Epithelial cell of proximal tubule (primary cell): ENCODE measurements at regions not wholly inside any gene's neighbourhood (a gene's known extent, or its start where the extent isn't known, plus 50 kb on each side); places are given as distances from the start of the nearest gene placed in this dataset.
"Not testable (repeated sequence)": the region's sequence is repeated elsewhere in the genome, so short reads cannot be mapped to it uniquely, and the experiment has no call there.

Experiments
- DNase-seq: peaks from one replicate; pipeline ENCODE4 v3.0.0-alpha.2; 2011; ENCODE audit warnings: low read depth
- H3K4me3 ChIP-seq: 2 replicates; pipeline ENCODE4 v1.5.1; 2011; ENCODE audit warnings: low read depth, mild to moderate bottlenecking, low read length
- TF ChIP-seq, protein P1 (sequence below): conservative IDR thresholded peaks from 2 replicates; pipeline ENCODE4 v1.5.1; 2012; ENCODE audit warnings: low read depth, mild to moderate bottlenecking, low read length

DNA sequence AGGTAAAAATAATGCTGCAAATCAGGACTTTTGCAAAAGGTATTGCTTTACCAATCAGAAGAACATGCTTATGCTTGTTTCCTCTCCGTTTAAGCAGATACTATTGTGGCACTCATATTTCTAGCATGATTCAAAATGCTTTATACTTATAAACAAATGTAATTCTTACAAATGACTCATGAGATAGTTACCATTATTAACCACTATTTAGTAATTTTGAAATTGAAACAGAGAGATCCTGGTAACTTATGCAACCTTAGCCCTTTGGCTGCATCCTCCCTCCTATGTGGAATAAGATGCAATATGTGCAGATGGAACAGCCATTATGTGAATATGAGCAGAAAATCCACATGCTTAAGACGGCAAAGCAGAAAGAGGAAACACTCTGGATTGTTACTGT, 164.7 kb downstream of the PCDH18 start:
- TF ChIP-seq, protein P1, sequence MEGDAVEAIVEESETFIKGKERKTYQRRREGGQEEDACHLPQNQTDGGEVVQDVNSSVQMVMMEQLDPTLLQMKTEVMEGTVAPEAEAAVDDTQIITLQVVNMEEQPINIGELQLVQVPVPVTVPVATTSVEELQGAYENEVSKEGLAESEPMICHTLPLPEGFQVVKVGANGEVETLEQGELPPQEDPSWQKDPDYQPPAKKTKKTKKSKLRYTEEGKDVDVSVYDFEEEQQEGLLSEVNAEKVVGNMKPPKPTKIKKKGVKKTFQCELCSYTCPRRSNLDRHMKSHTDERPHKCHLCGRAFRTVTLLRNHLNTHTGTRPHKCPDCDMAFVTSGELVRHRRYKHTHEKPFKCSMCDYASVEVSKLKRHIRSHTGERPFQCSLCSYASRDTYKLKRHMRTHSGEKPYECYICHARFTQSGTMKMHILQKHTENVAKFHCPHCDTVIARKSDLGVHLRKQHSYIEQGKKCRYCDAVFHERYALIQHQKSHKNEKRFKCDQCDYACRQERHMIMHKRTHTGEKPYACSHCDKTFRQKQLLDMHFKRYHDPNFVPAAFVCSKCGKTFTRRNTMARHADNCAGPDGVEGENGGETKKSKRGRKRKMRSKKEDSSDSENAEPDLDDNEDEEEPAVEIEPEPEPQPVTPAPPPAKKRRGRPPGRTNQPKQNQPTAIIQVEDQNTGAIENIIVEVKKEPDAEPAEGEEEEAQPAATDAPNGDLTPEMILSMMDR = no peak
- H3K4me3 ChIP-seq = no peak overlapping the region
- no peak for DNase-seq

DNA sequence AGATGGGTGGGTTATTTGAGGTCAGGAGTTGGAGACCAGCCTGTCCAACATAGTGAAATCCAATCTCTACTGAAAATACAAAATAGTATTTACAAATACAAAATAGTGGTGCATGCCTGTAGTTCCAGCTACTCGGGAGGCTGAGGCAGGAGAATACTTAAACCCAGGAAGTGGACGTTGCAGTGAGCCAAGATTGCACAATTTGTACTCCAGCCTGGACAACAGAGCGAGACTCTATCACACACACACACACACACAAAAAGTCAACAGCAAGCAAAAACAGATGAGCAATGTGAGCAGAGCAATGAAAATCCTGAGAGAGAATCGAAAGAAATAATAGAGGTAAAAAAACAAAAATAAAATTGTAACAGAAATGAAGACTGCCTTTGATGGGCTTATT, 168.8 kb downstream of the PCDH18 start:
- no peak overlapping the region for H3K4me3 ChIP-seq
- no peak for DNase-seq
- TF ChIP-seq, protein P1 = no peak

DNA sequence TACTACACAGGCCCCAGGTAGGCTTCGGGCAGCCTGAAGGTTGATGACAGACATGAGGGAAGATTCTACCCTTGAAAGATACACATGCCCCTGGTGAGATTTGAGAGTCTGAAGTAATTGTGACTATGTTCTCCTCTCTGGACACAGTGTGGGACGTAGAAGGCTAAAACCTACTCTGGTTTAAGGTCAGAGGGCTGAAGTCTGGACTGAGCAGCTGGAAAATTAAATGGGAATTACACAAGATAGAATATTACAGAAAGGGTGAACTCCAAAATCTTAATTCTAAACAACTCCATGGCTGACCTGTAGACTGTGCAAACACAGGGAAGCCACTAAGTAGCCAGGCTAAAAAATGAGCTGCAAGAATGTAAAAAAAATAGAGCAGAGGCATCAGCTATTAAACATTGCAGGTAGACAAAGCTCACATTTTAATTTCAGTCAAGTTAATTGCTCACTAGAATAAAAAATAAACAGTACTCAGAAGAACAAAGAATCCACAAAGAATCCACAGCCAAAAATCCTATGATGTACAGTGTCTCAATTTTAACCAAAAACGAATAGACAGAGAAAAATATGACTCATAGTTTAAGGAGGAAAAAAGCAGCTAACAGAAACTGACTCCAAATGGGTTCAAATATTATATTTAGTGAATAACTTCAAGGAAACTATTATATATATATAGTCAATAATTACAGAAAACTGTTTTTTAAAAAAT, 170.4 kb downstream of the PCDH18 start:
- TF ChIP-seq, protein P1 = no peak

DNA sequence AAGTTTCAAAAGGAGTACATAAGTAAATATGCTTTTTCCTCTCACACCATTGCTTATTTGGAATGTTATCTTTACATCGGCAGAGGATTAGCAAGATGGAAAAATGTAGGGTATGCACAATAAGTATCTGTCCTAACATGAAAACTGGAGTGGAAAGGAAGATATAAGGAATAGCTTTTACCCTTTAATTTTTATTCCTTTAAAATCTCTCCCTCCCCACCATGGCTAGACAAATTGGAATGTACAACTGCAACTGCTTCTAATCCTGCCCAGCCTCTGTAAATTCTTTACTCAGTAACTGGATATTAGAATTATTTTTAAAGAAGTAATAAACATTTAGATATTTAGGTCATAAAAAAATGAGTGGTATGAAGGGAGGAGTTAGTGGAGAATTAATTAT, 171.5 kb downstream of the PCDH18 start:
- no peak overlapping the region for H3K4me3 ChIP-seq
- DNase-seq = no peak
- TF ChIP-seq, protein P1 = no peak

More for the DNA sequence above, 170.4 kb downstream of the PCDH18 start:
- no peak overlapping the region for H3K4me3 ChIP-seq
- DNase-seq = no peak

DNA sequence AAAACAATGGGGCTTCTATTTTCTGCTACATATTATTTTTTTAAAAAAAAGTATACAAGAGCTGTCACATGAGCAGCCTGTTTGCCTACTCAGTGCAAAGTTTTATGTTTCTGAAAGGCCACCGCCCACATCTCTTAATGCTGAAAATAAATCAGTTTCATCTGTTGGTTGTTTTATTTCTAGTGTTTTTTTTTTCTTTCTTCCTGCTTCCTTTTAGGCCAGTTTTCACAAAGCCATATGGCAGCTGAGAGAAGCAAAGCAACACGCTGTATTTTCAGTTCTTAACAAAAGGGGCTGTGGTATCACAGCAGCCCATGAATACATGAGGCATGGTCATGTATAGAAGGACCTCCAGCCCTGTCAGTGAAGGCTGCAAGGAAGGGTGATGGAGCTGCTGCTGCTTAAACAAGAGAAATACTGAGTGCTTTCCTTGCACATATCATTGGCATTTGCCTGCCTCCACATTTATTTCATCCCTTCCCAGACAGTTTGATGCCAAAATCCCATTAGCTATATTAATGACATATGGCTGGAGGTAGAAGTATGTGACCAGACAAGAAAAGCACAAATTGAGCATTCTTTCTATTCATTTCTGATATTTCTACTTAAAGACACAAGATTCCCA, 172.5 kb downstream of the PCDH18 start:
- H3K4me3 ChIP-seq = no peak overlapping the region
- DNase-seq = no peak
- TF ChIP-seq, protein P1 = no peak

DNA sequence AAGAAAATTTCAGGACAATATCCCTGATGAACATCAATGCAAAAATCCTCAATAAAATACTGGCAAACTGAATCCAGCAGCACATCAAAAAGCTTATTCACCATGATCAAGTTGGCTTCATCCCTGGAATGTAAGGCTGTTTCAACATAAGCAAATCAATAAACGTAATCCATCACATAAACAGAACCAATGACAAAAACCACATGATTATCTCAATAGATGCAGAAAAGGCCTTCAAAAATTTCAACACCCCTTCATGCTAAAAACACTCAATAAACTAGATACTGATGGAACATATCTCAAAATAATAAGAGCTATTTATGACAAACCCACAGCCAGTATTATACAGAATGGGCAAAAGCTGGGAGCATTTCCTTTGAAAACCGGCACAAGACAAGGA, 177.7 kb downstream of the PCDH18 start:
- H3K4me3 ChIP-seq, DNase-seq: not testable (repeated sequence)

DNA sequence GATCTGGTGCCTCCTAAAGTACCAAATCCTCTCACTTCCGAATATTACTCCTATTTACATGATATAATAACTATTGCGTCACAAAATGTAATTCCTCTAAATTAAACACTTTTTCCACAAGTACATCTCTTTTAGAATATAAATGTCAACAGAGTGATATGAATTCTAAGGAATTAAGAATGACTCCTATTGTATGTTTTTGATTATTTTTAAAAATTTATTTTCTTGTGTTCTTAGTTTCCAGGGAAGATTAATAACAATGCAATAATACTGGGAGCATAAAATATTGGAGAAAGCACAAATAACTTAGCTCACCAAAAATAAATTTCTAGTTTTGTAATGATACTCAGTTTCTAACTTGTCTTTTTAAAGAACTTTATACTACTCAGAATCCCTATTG, 184.9 kb downstream of the PCDH18 start:
- no peak for DNase-seq
- TF ChIP-seq, protein P1 = no peak
- no peak overlapping the region for H3K4me3 ChIP-seq
